Mesenchymal stem cell (in vitro differentiated cells and primary cell): ENCODE measurements at regions not wholly inside any gene's neighbourhood (a gene's known extent, or its start where the extent isn't known, plus 50 kb on each side); places are given as distances from the start of the nearest gene placed in this dataset.

ENCODE experiments used
- DNase-seq: peaks from one replicate; pipeline ENCODE4 v3.0.0-alpha.2; 2013
- H2AFZ ChIP-seq: one replicate; pipeline ENCODE4 v1.6.1; 2013; ENCODE audit warnings: low read depth, mild to moderate bottlenecking, control low read depth, inconsistent platforms, low read length, moderate library complexity
- H2AK5ac ChIP-seq: 2 replicates; pipeline ENCODE4 v1.6.1; 2013; ENCODE audit warnings: low read length, moderate library complexity, mild to moderate bottlenecking, inconsistent platforms; ENCODE audit not compliant: severe bottlenecking
- H2BK120ac ChIP-seq: one replicate; pipeline ENCODE4 v1.6.1; 2013; ENCODE audit warnings: low read depth, mild to moderate bottlenecking, inconsistent platforms, low read length, moderate library complexity
- H2BK12ac ChIP-seq, 2 experiments: one replicate each; pipeline ENCODE4 v1.6.1; 2013; ENCODE audit warnings: inconsistent platforms in 2 of 2, low read length in 2 of 2, mild to moderate bottlenecking in 2 of 2, moderate library complexity in 2 of 2, control low read depth in 1 of 2
- H2BK15ac ChIP-seq: one replicate; pipeline ENCODE4 v1.6.1; 2013; ENCODE audit warnings: mild to moderate bottlenecking, low read depth, inconsistent platforms; ENCODE audit not compliant: poor library complexity, severe bottlenecking
- H2BK5ac ChIP-seq: 2 replicates; pipeline ENCODE4 v1.6.1; 2013; ENCODE audit warnings: low read depth, mild to moderate bottlenecking, low read length, control low read depth, inconsistent platforms; ENCODE audit not compliant: poor library complexity, severe bottlenecking
- H3K14ac ChIP-seq, 2 experiments: one replicate each; pipeline ENCODE4 v1.6.1; 2013; ENCODE audit warnings: inconsistent platforms in 2 of 2, low read length in 2 of 2, control low read depth in 1 of 2, mild to moderate bottlenecking in 1 of 2, moderate library complexity in 1 of 2
- H3K18ac ChIP-seq, 2 experiments: one replicate each; pipeline ENCODE4 v1.6.1; 2013; ENCODE audit warnings: inconsistent platforms in 2 of 2, low read length in 2 of 2, control low read depth in 1 of 2, low read depth in 1 of 2, mild to moderate bottlenecking in 1 of 2
- H3K23ac ChIP-seq, 2 experiments: one replicate each; pipeline ENCODE4 v1.6.1; 2013; ENCODE audit warnings: inconsistent platforms in 2 of 2, low read length in 2 of 2, mild to moderate bottlenecking in 2 of 2, moderate library complexity in 2 of 2, control low read depth in 1 of 2
- H3K27ac ChIP-seq: 2 replicates; pipeline ENCODE4 v1.5.1; 2013; ENCODE audit warnings: mild to moderate bottlenecking, moderate library complexity, low read length, control low read depth, inconsistent platforms; ENCODE audit not compliant: poor library complexity, severe bottlenecking
- H3K27me3 ChIP-seq, 2 experiments: 2 replicates each; pipeline versions ENCODE4 v1.6.1 to v1.7.0; 2013; ENCODE audit warnings: low read length in 2 of 2, mild to moderate bottlenecking in 2 of 2, moderate library complexity in 2 of 2, control low read depth in 1 of 2, inconsistent platforms in 1 of 2; ENCODE audit not compliant: control insufficient read depth in 1 of 2, insufficient read depth in 1 of 2
- H3K36me3 ChIP-seq, 2 experiments: 2 replicates each; pipeline versions ENCODE4 v1.6.1 to v1.7.0; 2013; ENCODE audit warnings: low read length in 2 of 2, control low read depth in 1 of 2, inconsistent platforms in 1 of 2, low read depth in 1 of 2, mild to moderate bottlenecking in 1 of 2; ENCODE audit not compliant: insufficient read depth in 2 of 2, control insufficient read depth in 1 of 2
- H3K4ac ChIP-seq, 2 experiments: one replicate each; pipeline ENCODE4 v1.6.1; 2013; ENCODE audit warnings: inconsistent platforms in 2 of 2, low read length in 2 of 2, mild to moderate bottlenecking in 2 of 2, moderate library complexity in 2 of 2, control low read depth in 1 of 2, low read depth in 1 of 2
- H3K4me1 ChIP-seq: 2 replicates; pipeline ENCODE4 v1.6.1; 2013; ENCODE audit warnings: low read depth, low read length, control low read depth; ENCODE audit not compliant: control insufficient read depth, insufficient read depth
- H3K4me2 ChIP-seq: 2 replicates; pipeline ENCODE4 v1.6.1; 2013; ENCODE audit warnings: low read length, mild to moderate bottlenecking, inconsistent platforms; ENCODE audit not compliant: poor library complexity, severe bottlenecking
- H3K4me3 ChIP-seq, 2 experiments: 2 replicates each; pipeline versions ENCODE4 v1.5.1 to v1.7.0; 2013; ENCODE audit warnings: low read length in 2 of 2, mild to moderate bottlenecking in 2 of 2, control low read depth in 1 of 2, low read depth in 1 of 2; ENCODE audit not compliant: insufficient read depth in 1 of 2
- H3K79me1 ChIP-seq: replicated peaks from 2 replicates; pipeline ENCODE4 v1.6.1; 2013; ENCODE audit warnings: mild to moderate bottlenecking, control low read depth, low read length, inconsistent platforms; ENCODE audit not compliant: poor library complexity, severe bottlenecking
- H3K9ac ChIP-seq: 2 replicates; pipeline ENCODE4 v1.7.0; 2013; ENCODE audit warnings: mild to moderate bottlenecking, low read length, moderate library complexity
- H3K9me3 ChIP-seq: 2 replicates; pipeline ENCODE4 v1.7.0; 2013; ENCODE audit warnings: mild to moderate bottlenecking, low read length; ENCODE audit not compliant: control insufficient read depth
- H4K8ac ChIP-seq: one replicate; pipeline ENCODE4 v1.6.1; 2013; ENCODE audit warnings: inconsistent platforms, mild to moderate bottlenecking, low read length, moderate library complexity
- H4K91ac ChIP-seq: one replicate; pipeline ENCODE4 v1.6.1; 2013; ENCODE audit warnings: mild to moderate bottlenecking, low read length, inconsistent platforms
- WGBS: methylation state at CpG from one replicate; pipeline ENCODE4 v1.1.7; 2013; ENCODE audit warnings: mixed read lengths; 5-methylcytosine and 5-hydroxymethylcytosine counted together

- no peak for DNase-seq
- Histone ChIP-seq H3K9me3 (no peaks in the 10 kb centered on the region), H3K14ac (no peak overlapping the region), H2AFZ (no peak overlapping the region), H3K9ac (no peak overlapping the region), H3K4me3 (no peak overlapping the region), H3K4me1 (peaks cover 3% of the 10 kb centered on the region), H2BK15ac (no peak overlapping the region), H4K91ac (no peak overlapping the region), H2BK5ac (no peak overlapping the region), H3K23ac (no peak overlapping the region), H3K18ac (peak overlapping the region in 1 of 2 experiments; percentile 66), H4K8ac (no peak overlapping the region), H3K79me1 (no peaks in the 10 kb centered on the region), H2BK120ac (no peak overlapping the region), H3K36me3 (no peaks in the 10 kb centered on the region), H3K27ac (no peak overlapping the region), H3K4me2 (no peak overlapping the region), H3K4ac (no peak overlapping the region), H3K27me3 (peaks cover 0 to 13% of the 10 kb centered on the region in 2 experiments), H2BK12ac (no peak overlapping the region), H2AK5ac (no peak overlapping the region)
- WGBS = 100% methylated on average over 1 of the region's 1 CpG
Measured at GRCh38 chrX:110413727-110414124, 55.1 kb downstream of the RTL9 start.

GRCh38 chrX:110414273-110414672 lies 55.6 kb downstream of the RTL9 start:
- no peak overlapping the region for H3K4ac ChIP-seq
- peak overlapping the region; percentile 56 for H3K9ac ChIP-seq
- no peak overlapping the region for H3K23ac ChIP-seq
- H4K8ac ChIP-seq = no peak overlapping the region
- H3K79me1 ChIP-seq = no peaks in the 10 kb centered on the region
- H3K4me3 ChIP-seq = no peak overlapping the region
- no peak overlapping the region for H3K27ac ChIP-seq
- no peak overlapping the region for H4K91ac ChIP-seq
- peaks cover 7% of the 10 kb centered on the region for H3K4me1 ChIP-seq
- H3K4me2 ChIP-seq = no peak overlapping the region
- peaks cover 0 to 11% of the 10 kb centered on the region in 2 experiments for H3K27me3 ChIP-seq
- no peak overlapping the region for H2BK15ac ChIP-seq
- H3K14ac ChIP-seq = no peak overlapping the region
- 69% methylated on average over 3 of the region's 3 CpGs for WGBS
- no peak overlapping the region for H2AK5ac ChIP-seq
- DNase-seq = no peak
- H2AFZ ChIP-seq = no peak overlapping the region
- H3K18ac ChIP-seq = no peak overlapping the region
- H2BK120ac ChIP-seq = no peak overlapping the region
- H3K9me3 ChIP-seq = no peaks in the 10 kb centered on the region
- no peak overlapping the region for H2BK12ac ChIP-seq
- no peak overlapping the region for H2BK5ac ChIP-seq
- no peaks in the 10 kb centered on the region for H3K36me3 ChIP-seq

GRCh38 chrX:110414679-110415439 lies 56.2 kb downstream of the RTL9 start:
- peak overlapping the region in 1 of 2 experiments; percentile 45 for H3K4me3 ChIP-seq
- H3K23ac ChIP-seq = no peak overlapping the region
- H2BK5ac ChIP-seq = no peak overlapping the region
- no peak overlapping the region for H2BK15ac ChIP-seq
- no peak overlapping the region for H2BK120ac ChIP-seq
- no peak overlapping the region for H3K18ac ChIP-seq
- DNase-seq = peak; percentile 48
- H3K36me3 ChIP-seq = no peaks in the 10 kb centered on the region
- H3K4ac ChIP-seq = no peak overlapping the region
- no peak overlapping the region for H4K8ac ChIP-seq
- peak overlapping the region; percentile 56 for H3K9ac ChIP-seq
- peaks cover 0 to 12% of the 10 kb centered on the region in 2 experiments for H3K27me3 ChIP-seq
- H2AK5ac ChIP-seq = no peak overlapping the region
- H3K4me2 ChIP-seq = no peak overlapping the region
- no peak overlapping the region for H2AFZ ChIP-seq
- no peak overlapping the region for H4K91ac ChIP-seq
- no peak overlapping the region for H2BK12ac ChIP-seq
- H3K9me3 ChIP-seq = no peaks in the 10 kb centered on the region
- no peaks in the 10 kb centered on the region for H3K79me1 ChIP-seq
- peaks cover 7% of the 10 kb centered on the region for H3K4me1 ChIP-seq
- H3K27ac ChIP-seq = no peak overlapping the region
- 31% methylated on average over 1 of the region's 1 CpG for WGBS
- no peak overlapping the region for H3K14ac ChIP-seq

GRCh38 chrX:110415440-110416170 lies 57.0 kb downstream of the RTL9 start:
- Histone ChIP-seq H3K4me3 (peak overlapping the region in 1 of 2 experiments; percentile 45), H3K9ac (peak overlapping the region; percentile 56), H3K9me3 (no peaks in the 10 kb centered on the region), H2BK15ac (no peak overlapping the region), H3K4ac (no peak overlapping the region), H3K4me2 (no peak overlapping the region), H3K4me1 (peaks cover 5% of the 10 kb centered on the region), H3K18ac (no peak overlapping the region), H2BK5ac (no peak overlapping the region), H3K36me3 (no peaks in the 10 kb centered on the region), H3K27me3 (peaks cover 0 to 15% of the 10 kb centered on the region in 2 experiments), H4K8ac (no peak overlapping the region), H3K23ac (no peak overlapping the region), H4K91ac (no peak overlapping the region), H2BK12ac (no peak overlapping the region), H2BK120ac (no peak overlapping the region), H2AK5ac (no peak overlapping the region), H3K14ac (no peak overlapping the region), H3K79me1 (no peaks in the 10 kb centered on the region), H2AFZ (no peak overlapping the region), H3K27ac (no peak overlapping the region)
- WGBS = 60% methylated on average over 5 of the region's 6 CpGs
- no peak for DNase-seq
